ENCODE measurements at regions not wholly inside any gene's neighbourhood (a gene's known extent, or its start where the extent isn't known, plus 50 kb on each side); places are given as distances from the start of the nearest gene placed in this dataset.

DNA sequence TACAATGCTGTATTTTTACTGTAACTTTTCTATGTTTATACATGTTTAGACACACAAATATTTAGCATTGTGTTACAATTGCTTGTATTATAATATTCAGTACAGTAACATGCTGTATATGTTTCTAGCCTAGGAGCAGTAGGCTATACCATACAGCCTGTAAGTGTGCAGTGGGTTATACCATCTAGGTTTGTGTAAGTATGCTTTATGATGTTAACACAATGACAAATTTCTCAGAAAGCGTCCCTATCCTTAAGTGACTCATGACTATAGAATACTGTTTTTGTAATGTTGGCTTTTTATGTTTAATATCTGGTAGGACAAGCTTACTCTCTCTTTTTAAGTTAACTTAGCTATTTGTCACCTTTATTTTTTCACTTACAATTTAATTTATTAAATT lies 127.5 kb upstream of the THRB start (continued):
- TF ChIP-seq, protein P1, sequence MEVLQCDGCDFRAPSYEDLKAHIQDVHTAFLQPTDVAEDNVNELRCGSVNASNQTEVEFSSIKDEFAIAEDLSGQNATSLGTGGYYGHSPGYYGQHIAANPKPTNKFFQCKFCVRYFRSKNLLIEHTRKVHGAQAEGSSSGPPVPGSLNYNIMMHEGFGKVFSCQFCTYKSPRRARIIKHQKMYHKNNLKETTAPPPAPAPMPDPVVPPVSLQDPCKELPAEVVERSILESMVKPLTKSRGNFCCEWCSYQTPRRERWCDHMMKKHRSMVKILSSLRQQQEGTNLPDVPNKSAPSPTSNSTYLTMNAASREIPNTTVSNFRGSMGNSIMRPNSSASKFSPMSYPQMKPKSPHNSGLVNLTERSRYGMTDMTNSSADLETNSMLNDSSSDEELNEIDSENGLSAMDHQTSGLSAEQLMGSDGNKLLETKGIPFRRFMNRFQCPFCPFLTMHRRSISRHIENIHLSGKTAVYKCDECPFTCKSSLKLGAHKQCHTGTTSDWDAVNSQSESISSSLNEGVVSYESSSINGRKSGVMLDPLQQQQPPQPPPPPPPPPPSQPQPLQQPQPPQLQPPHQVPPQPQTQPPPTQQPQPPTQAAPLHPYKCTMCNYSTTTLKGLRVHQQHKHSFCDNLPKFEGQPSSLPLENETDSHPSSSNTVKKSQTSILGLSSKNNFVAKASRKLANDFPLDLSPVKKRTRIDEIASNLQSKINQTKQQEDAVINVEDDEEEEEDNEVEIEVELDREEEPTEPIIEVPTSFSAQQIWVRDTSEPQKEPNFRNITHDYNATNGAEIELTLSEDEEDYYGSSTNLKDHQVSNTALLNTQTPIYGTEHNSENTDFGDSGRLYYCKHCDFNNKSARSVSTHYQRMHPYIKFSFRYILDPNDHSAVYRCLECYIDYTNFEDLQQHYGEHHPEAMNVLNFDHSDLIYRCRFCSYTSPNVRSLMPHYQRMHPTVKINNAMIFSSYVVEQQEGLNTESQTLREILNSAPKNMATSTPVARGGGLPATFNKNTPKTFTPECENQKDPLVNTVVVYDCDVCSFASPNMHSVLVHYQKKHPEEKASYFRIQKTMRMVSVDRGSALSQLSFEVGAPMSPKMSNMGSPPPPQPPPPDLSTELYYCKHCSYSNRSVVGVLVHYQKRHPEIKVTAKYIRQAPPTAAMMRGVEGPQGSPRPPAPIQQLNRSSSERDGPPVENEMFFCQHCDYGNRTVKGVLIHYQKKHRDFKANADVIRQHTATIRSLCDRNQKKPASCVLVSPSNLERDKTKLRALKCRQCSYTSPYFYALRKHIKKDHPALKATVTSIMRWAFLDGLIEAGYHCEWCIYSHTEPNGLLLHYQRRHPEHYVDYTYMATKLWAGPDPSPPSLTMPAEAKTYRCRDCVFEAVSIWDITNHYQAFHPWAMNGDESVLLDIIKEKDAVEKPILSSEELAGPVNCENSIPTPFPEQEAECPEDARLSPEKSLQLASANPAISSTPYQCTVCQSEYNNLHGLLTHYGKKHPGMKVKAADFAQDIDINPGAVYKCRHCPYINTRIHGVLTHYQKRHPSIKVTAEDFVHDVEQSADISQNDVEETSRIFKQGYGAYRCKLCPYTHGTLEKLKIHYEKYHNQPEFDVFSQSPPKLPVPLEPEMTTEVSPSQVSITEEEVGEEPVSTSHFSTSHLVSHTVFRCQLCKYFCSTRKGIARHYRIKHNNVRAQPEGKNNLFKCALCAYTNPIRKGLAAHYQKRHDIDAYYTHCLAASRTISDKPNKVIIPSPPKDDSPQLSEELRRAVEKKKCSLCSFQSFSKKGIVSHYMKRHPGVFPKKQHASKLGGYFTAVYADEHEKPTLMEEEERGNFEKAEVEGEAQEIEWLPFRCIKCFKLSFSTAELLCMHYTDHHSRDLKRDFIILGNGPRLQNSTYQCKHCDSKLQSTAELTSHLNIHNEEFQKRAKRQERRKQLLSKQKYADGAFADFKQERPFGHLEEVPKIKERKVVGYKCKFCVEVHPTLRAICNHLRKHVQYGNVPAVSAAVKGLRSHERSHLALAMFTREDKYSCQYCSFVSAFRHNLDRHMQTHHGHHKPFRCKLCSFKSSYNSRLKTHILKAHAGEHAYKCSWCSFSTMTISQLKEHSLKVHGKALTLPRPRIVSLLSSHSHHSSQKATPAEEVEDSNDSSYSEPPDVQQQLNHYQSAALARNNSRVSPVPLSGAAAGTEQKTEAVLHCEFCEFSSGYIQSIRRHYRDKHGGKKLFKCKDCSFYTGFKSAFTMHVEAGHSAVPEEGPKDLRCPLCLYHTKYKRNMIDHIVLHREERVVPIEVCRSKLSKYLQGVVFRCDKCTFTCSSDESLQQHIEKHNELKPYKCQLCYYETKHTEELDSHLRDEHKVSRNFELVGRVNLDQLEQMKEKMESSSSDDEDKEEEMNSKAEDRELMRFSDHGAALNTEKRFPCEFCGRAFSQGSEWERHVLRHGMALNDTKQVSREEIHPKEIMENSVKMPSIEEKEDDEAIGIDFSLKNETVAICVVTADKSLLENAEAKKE (CRISPR knock-in tag; IDR thresholded peaks at IDR 0.05), result no peak
- TF ChIP-seq EZH2phosphoT487 (IDR thresholded peaks at IDR 0.05; ENCODE audit: unreplicated experiment), result no peak
- TF ChIP-seq, protein P2, sequence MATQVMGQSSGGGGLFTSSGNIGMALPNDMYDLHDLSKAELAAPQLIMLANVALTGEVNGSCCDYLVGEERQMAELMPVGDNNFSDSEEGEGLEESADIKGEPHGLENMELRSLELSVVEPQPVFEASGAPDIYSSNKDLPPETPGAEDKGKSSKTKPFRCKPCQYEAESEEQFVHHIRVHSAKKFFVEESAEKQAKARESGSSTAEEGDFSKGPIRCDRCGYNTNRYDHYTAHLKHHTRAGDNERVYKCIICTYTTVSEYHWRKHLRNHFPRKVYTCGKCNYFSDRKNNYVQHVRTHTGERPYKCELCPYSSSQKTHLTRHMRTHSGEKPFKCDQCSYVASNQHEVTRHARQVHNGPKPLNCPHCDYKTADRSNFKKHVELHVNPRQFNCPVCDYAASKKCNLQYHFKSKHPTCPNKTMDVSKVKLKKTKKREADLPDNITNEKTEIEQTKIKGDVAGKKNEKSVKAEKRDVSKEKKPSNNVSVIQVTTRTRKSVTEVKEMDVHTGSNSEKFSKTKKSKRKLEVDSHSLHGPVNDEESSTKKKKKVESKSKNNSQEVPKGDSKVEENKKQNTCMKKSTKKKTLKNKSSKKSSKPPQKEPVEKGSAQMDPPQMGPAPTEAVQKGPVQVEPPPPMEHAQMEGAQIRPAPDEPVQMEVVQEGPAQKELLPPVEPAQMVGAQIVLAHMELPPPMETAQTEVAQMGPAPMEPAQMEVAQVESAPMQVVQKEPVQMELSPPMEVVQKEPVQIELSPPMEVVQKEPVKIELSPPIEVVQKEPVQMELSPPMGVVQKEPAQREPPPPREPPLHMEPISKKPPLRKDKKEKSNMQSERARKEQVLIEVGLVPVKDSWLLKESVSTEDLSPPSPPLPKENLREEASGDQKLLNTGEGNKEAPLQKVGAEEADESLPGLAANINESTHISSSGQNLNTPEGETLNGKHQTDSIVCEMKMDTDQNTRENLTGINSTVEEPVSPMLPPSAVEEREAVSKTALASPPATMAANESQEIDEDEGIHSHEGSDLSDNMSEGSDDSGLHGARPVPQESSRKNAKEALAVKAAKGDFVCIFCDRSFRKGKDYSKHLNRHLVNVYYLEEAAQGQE (IDR thresholded peaks at IDR 0.05; ENCODE audit: unreplicated experiment), result no peak

GRCh38 chr3:24622696-24623225 lies 128.1 kb upstream of the THRB start:
- DNase-seq (ENCODE audit: low spot score) (no peak), ATAC-seq (no peak)
- Histone ChIP-seq H3K36me3 (ENCODE audit: insufficient read depth) (no peaks in the 10 kb centered on the region), H3K79me2 (replicated peaks; ENCODE audit: insufficient read depth) (no peaks in the 10 kb centered on the region), H3K4me1 (ENCODE audit: insufficient read depth) (peaks cover 4% of the 10 kb centered on the region; the same call in 1 of the 2 replicates), H3K9me2 (ENCODE audit: insufficient read depth) (no peaks in the 10 kb centered on the region), H2AFZ (no peak overlapping the region), H3K27me3 (ENCODE audit: insufficient read depth) (no peaks in the 10 kb centered on the region), H4K20me1 (replicated peaks; ENCODE audit: insufficient read depth) (no peaks in the 10 kb centered on the region), H3K4me3 (no peak overlapping the region), H3K27ac (ENCODE audit: low read depth) (no peak overlapping the region), H3K4me2 (no peak overlapping the region), H3F3A (replicated peaks; ENCODE audit: low read depth) (no peaks in the 10 kb centered on the region)
- Mint-ChIP-seq H3K4me1 (peaks cover 19% of the 10 kb centered on the region), H3K27ac (no peak overlapping the region), H3K27me3 (ENCODE audit: insufficient read depth, low read depth, poor library complexity) (no peaks in the 10 kb centered on the region), H3K9me3 (peaks cover 20% of the 10 kb centered on the region), H3K36me3 (ENCODE audit: low read depth) (peaks cover 19% of the 10 kb centered on the region), H3K4me3 (no peak overlapping the region)
- no peak for TF ChIP-seq STAT1 (IDR thresholded peaks at IDR 0.05; ENCODE audit: unreplicated experiment)
- TF ChIP-seq, protein P3, sequence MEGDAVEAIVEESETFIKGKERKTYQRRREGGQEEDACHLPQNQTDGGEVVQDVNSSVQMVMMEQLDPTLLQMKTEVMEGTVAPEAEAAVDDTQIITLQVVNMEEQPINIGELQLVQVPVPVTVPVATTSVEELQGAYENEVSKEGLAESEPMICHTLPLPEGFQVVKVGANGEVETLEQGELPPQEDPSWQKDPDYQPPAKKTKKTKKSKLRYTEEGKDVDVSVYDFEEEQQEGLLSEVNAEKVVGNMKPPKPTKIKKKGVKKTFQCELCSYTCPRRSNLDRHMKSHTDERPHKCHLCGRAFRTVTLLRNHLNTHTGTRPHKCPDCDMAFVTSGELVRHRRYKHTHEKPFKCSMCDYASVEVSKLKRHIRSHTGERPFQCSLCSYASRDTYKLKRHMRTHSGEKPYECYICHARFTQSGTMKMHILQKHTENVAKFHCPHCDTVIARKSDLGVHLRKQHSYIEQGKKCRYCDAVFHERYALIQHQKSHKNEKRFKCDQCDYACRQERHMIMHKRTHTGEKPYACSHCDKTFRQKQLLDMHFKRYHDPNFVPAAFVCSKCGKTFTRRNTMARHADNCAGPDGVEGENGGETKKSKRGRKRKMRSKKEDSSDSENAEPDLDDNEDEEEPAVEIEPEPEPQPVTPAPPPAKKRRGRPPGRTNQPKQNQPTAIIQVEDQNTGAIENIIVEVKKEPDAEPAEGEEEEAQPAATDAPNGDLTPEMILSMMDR (conservative IDR thresholded peaks at IDR 0.05; ENCODE audit: low read depth in 2 of 2), result no peak
- no peak for TF ChIP-seq ZNF331 (CRISPR knock-in tag; IDR thresholded peaks at IDR 0.05; ENCODE audit: low read depth)
- TF ChIP-seq POLR2AphosphoS5 (IDR thresholded peaks at IDR 0.05; ENCODE audit: low read depth), result no peak
- no peak for TF ChIP-seq JUNB (IDR thresholded peaks at IDR 0.05; ENCODE audit: unreplicated experiment)
- no peak for TF ChIP-seq EZH2phosphoT487 (IDR thresholded peaks at IDR 0.05; ENCODE audit: unreplicated experiment)
- TF ChIP-seq ZNF114 (CRISPR knock-in tag; IDR thresholded peaks at IDR 0.05), result no peak
- TF ChIP-seq ETS1 (IDR thresholded peaks at IDR 0.05), result no peak
